Choroid plexus epithelial cell (primary cell): ENCODE measurements at regions not wholly inside any gene's neighbourhood (a gene's known extent, or its start where the extent isn't known, plus 50 kb on each side); places are given as distances from the start of the nearest gene placed in this dataset.

Source experiments
- DNase-seq: peaks from one replicate; pipeline ENCODE4 v3.0.0-alpha.2; 2010; ENCODE audit warnings: low read depth
- H3K4me3 ChIP-seq: 2 replicates; pipeline ENCODE4 v1.5.1; 2011; ENCODE audit warnings: low read depth, mild to moderate bottlenecking, control low read depth, low read length, moderate library complexity
- CTCF ChIP-seq: conservative IDR thresholded peaks from 2 replicates; pipeline ENCODE4 v1.5.1; 2011; ENCODE audit warnings: low read depth, mild to moderate bottlenecking, control low read depth, inconsistent platforms, low read length, moderate library complexity

GRCh38 chr5:143574236-143574635, 170.8 kb upstream of the NR3C1 start:
- TF ChIP-seq CTCF: no peak
- H3K4me3 ChIP-seq: no peak overlapping the region
- no peak for DNase-seq

GRCh38 chr5:143573568-143574170, 170.2 kb upstream of the NR3C1 start:
- DNase-seq: no peak
- no peak for TF ChIP-seq CTCF
- no peak overlapping the region for H3K4me3 ChIP-seq

DNA sequence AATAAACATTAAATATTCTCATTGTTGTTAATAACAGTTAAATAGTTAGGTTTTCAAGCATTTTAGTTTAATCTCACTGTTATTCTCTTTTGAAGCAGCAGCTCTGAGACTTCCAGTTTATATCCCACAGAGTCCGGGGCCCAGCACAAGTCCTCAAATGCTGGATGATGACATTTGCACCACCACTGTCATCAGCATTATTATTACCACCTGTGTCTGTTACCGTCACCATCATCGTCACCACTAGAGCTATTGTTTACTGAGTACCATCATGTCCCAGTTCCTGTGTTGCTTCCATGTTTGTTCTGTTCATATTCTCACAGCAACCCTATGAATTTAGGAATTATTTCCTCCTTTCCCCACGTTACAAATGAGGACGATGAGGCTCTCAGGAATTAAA, 169.2 kb upstream of the NR3C1 start:
- TF ChIP-seq CTCF: no peak

GRCh38 chr5:143571642-143572624, 168.4 kb upstream of the NR3C1 start:
- no peak for DNase-seq
- TF ChIP-seq CTCF: no peak
- no peak overlapping the region for H3K4me3 ChIP-seq

More for the DNA sequence above, 169.2 kb upstream of the NR3C1 start:
- no peak for DNase-seq
- H3K4me3 ChIP-seq: no peak overlapping the region

GRCh38 chr5:143570989-143571388, 167.5 kb upstream of the NR3C1 start:
- DNase-seq: no peak
- no peak for TF ChIP-seq CTCF
- no peak overlapping the region for H3K4me3 ChIP-seq

DNA sequence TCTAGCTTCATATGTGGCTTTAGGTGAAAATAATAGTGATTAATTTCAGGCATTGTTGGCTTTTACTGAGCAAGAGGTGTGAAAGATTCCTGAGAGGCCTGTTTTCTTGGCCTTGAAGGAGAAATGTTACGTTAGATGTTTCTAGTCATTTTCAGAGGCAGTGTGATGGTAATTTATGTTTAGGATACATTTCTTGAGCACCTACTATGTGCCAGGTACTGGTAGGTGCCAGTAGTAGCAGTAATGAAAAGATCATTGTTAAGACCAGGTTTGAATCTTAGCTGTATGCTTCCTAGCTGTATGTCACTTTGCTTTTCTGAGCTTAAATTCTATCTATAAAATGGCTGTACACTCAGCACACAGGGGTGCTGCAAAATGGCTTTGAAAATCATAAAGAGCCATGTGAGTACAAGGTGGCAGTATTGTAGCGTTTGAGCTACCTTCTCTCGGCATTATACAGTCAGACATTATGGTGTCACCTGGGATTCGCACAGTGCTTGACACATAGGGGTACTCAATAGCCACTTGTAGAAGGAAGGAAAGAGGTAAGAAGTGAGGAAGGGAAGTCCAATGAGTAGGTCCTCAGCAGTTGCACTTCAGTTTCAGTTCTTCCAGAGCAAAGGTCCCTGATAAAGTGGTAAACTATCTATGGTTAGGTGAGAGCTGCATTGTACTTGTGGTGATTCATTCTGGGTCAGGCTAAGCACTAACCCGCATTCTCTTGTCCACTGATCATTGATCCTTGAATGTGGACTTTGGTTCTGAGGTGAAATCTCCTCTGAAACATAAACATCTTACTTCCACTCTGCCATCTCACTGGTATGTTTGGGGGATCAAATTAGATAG, 166.5 kb upstream of the NR3C1 start:
- DNase-seq: no peak
- TF ChIP-seq CTCF: no peak
- H3K4me3 ChIP-seq: no peak overlapping the region
